ENCODE measurements at regions not wholly inside any gene's neighbourhood (a gene's known extent, or its start where the extent isn't known, plus 50 kb on each side); places are given as distances from the start of the nearest gene placed in this dataset.
A peak's percentile ranks its signal among the peaks of the same experiment; 100 is the strongest.

DNA sequence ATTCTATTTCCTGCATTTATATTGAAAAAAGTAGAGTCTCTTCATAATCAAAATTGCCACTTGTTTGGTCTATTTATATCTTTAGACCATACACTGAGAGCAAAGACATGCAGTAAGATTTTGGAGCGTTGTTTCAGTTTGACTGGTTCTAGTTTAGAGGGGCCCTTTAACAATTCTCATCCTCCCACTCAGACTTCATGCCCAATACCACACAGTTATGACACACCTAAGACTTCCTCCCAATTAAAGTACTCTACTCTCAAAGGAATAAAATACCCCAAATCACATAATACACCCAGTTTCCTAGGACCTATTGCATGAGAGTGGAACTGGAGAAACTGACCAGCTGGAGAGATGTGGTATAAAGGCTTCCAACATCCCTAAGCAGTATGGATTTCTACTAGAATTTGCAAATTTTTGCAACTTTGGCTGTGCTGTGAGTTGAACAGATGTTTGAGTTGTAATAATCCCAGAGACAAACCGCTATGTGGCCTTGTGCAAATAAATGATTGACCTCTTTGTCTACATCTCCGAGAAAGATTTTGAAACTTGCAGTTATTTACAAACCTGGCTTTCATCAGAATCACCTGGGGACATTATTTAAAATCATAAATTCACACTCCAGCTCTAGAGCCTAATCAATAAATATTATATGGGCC lies 170.0 kb upstream of the ROBO2 start:
- intact Hi-C loops (cut with DNase I), result no loop called here
- H3K9me3 ChIP-seq (ENCODE audit: control insufficient read depth in 2 of 3, insufficient read depth in 1 of 3, low read length in 3 of 3), result no peaks in the 10 kb centered on the region
- no peak overlapping the region for H3K27ac ChIP-seq (ENCODE audit: low read depth in 2 of 2, low read length in 2 of 2)
- FAIRE-seq, result no peak
- no peaks in the 10 kb centered on the region for H3K36me3 ChIP-seq (ENCODE audit: control insufficient read depth in 2 of 3, insufficient read depth in 3 of 3, low read length in 3 of 3)
- TF ChIP-seq, protein P1, sequence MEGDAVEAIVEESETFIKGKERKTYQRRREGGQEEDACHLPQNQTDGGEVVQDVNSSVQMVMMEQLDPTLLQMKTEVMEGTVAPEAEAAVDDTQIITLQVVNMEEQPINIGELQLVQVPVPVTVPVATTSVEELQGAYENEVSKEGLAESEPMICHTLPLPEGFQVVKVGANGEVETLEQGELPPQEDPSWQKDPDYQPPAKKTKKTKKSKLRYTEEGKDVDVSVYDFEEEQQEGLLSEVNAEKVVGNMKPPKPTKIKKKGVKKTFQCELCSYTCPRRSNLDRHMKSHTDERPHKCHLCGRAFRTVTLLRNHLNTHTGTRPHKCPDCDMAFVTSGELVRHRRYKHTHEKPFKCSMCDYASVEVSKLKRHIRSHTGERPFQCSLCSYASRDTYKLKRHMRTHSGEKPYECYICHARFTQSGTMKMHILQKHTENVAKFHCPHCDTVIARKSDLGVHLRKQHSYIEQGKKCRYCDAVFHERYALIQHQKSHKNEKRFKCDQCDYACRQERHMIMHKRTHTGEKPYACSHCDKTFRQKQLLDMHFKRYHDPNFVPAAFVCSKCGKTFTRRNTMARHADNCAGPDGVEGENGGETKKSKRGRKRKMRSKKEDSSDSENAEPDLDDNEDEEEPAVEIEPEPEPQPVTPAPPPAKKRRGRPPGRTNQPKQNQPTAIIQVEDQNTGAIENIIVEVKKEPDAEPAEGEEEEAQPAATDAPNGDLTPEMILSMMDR (IDR thresholded peaks at IDR 0.05; ENCODE audit: borderline replicate concordance, extremely low read depth, insufficient read depth), result no peak
- peaks cover 0 to 11% (median 0%) of the 10 kb centered on the region in 3 donors for H3K4me1 ChIP-seq (ENCODE audit: control insufficient read depth in 2 of 3, insufficient read depth in 2 of 3, low read depth in 1 of 3, low read length in 3 of 3)
- H3K27me3 ChIP-seq (ENCODE audit: control insufficient read depth, insufficient read depth, low read length), result no peaks in the 10 kb centered on the region
- no peak overlapping the region for H3K9ac ChIP-seq (ENCODE audit: low read length in 3 of 3)
- no peak for DNase-seq
- no peak overlapping the region for H3K4me3 ChIP-seq (ENCODE audit: low read length in 3 of 3)

DNA sequence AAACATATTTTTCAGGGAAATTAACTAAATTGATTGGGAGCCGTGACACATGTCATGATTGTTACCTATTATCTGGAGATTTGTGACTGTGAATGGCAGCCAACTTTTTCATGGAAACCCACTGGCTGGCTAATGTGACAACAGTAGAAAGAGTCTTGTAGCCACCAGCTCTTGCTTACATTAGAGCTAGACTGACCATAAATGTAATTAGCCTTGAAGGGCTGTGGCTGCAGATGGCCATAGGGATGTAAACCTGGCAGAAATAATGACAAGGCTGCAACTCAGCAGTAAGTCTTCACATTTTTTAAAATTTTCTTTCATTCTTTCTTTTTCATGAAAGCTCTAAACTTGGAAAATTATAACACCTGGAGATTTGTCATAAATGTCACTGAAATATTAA lies 168.2 kb upstream of the ROBO2 start:
- TF ChIP-seq, protein P1 (IDR thresholded peaks at IDR 0.05; ENCODE audit: borderline replicate concordance, extremely low read depth, insufficient read depth), result no peak
- no peak for FAIRE-seq
- DNase-seq, result no peak

DNA sequence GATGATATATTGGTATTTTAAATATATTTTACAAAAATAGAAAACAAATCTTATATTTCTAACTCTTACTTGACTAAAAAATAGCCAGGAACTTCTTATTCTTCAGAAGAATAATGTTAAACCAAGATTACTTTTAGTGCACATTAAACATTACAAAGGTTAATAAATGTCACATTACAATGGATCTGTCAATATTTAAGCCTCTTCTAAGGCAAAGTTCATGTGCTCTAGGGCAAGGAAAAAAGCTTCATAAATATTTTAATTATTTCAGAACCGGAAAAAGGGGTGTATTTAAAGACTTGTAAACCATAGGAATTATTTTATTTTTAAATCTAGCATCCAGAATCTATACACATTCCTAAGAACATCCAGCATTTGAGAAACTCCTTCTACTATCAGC lies 166.9 kb upstream of the ROBO2 start:
- H3K36me3 ChIP-seq (ENCODE audit: control insufficient read depth in 2 of 3, insufficient read depth in 3 of 3, low read length in 3 of 3), result no peaks in the 10 kb centered on the region
- TF ChIP-seq, protein P1 (IDR thresholded peaks at IDR 0.05; ENCODE audit: borderline replicate concordance, extremely low read depth, insufficient read depth), result no peak
- H3K4me1 ChIP-seq (ENCODE audit: control insufficient read depth in 2 of 3, insufficient read depth in 2 of 3, low read depth in 1 of 3, low read length in 3 of 3), result peaks cover 0 to 11% (median 0%) of the 10 kb centered on the region in 3 donors
- intact Hi-C loops (cut with DNase I), result no loop called here
- H3K9me3 ChIP-seq (ENCODE audit: control insufficient read depth in 2 of 3, insufficient read depth in 1 of 3, low read length in 3 of 3), result no peaks in the 10 kb centered on the region
- H3K4me3 ChIP-seq (ENCODE audit: low read length in 3 of 3), result no peak overlapping the region
- H3K27ac ChIP-seq (ENCODE audit: low read depth in 2 of 2, low read length in 2 of 2), result peak overlapping the region in 1 of 2 donors; percentile 0
- no peaks in the 10 kb centered on the region for H3K27me3 ChIP-seq (ENCODE audit: control insufficient read depth, insufficient read depth, low read length)
- H3K9ac ChIP-seq (ENCODE audit: low read length in 3 of 3), result no peak overlapping the region
- peak; percentile 96 for FAIRE-seq
- DNase-seq, result peak in 2 of 5 donors; percentile 44 to 58

More for the DNA sequence above, 168.2 kb upstream of the ROBO2 start:
- Histone ChIP-seq H3K4me3 (ENCODE audit: low read length in 3 of 3) (no peak overlapping the region), H3K4me1 (ENCODE audit: control insufficient read depth in 2 of 3, insufficient read depth in 2 of 3, low read depth in 1 of 3, low read length in 3 of 3) (peaks cover 0 to 11% (median 0%) of the 10 kb centered on the region in 3 donors), H3K27ac (ENCODE audit: low read depth in 2 of 2, low read length in 2 of 2) (no peak overlapping the region), H3K9ac (ENCODE audit: low read length in 3 of 3) (no peak overlapping the region), H3K27me3 (ENCODE audit: control insufficient read depth, insufficient read depth, low read length) (no peaks in the 10 kb centered on the region), H3K36me3 (ENCODE audit: control insufficient read depth in 2 of 3, insufficient read depth in 3 of 3, low read length in 3 of 3) (no peaks in the 10 kb centered on the region), H3K9me3 (ENCODE audit: control insufficient read depth in 2 of 3, insufficient read depth in 1 of 3, low read length in 3 of 3) (no peaks in the 10 kb centered on the region)
- intact Hi-C loops (cut with DNase I), result no loop called here
